HG03521 (cell line): ENCODE measurements at regions not wholly inside any gene's neighbourhood (a gene's known extent, or its start where the extent isn't known, plus 50 kb on each side); places are given as distances from the start of the nearest gene placed in this dataset.
A peak's percentile ranks its signal among the peaks of the same experiment; 100 is the strongest.

Experiments
- ATAC-seq: cut with Tn5 transposase; IDR thresholded peaks from one replicate; pipeline ENCODE4 v1.9.1; 2021; ENCODE audit warnings: mild to moderate bottlenecking, moderate library complexity; ENCODE audit not compliant: unreplicated experiment

- no peak for ATAC-seq
These were observed 127.5 kb downstream of the SS18 start for GRCh38 chr18:25962919-25963318.

GRCh38 chr18:25962176-25962575 lies 128.2 kb downstream of the SS18 start:
- no peak for ATAC-seq

- no peak for ATAC-seq
These were observed 133.4 kb downstream of the SS18 start for GRCh38 chr18:25957017-25957416.

GRCh38 chr18:25953111-25953510 lies 137.3 kb downstream of the SS18 start:
- no peak for ATAC-seq

GRCh38 chr18:25950321-25950720 lies 140.1 kb downstream of the SS18 start:
- no peak for ATAC-seq

GRCh38 chr18:25946540-25946939 lies 143.9 kb downstream of the SS18 start:
- no peak for ATAC-seq

GRCh38 chr18:25935356-25935755 lies 155.1 kb downstream of the SS18 start:
- ATAC-seq, result no peak

GRCh38 chr18:25931126-25931525 lies 159.3 kb downstream of the SS18 start:
- ATAC-seq, result no peak

- no peak for ATAC-seq
These were observed 160.6 kb downstream of the SS18 start for GRCh38 chr18:25929787-25930186.

GRCh38 chr18:25927830-25928229 lies 162.6 kb downstream of the SS18 start:
- no peak for ATAC-seq

- no peak for ATAC-seq
These were observed 167.2 kb downstream of the SS18 start for GRCh38 chr18:25923193-25923592.

GRCh38 chr18:25921677-25922421 lies 168.6 kb downstream of the SS18 start:
- peak; percentile 82 for ATAC-seq

GRCh38 chr18:25915907-25916306 lies 174.5 kb downstream of the SS18 start:
- no peak for ATAC-seq

- no peak for ATAC-seq
These were observed 191.4 kb downstream of the SS18 start for GRCh38 chr18:25898965-25899364.

- ATAC-seq, result no peak
These were observed 193.5 kb downstream of the SS18 start for GRCh38 chr18:25896956-25897355.

- ATAC-seq, result peak; percentile 78
These were observed 194.1 kb downstream of the SS18 start for GRCh38 chr18:25896178-25896780.

GRCh38 chr18:25895518-25895917 lies 194.9 kb downstream of the SS18 start:
- ATAC-seq, result no peak

- no peak for ATAC-seq
These were observed 204.1 kb downstream of the SS18 start for GRCh38 chr18:25886283-25886682.

- no peak for ATAC-seq
These were observed 207.3 kb downstream of the SS18 start for GRCh38 chr18:25883091-25883490.

- ATAC-seq, result no peak
These were observed 209.3 kb downstream of the SS18 start for GRCh38 chr18:25881149-25881548.

GRCh38 chr18:25880441-25880840 lies 210.0 kb downstream of the SS18 start:
- no peak for ATAC-seq

- no peak for ATAC-seq
These were observed 214.0 kb downstream of the SS18 start for GRCh38 chr18:25876330-25876948.
